Hematopoietic multipotent progenitor cell treated with erythropoietin and hydrocortisone succinate and interleukin-3 and kit ligand, for 8 days (in vitro differentiated cells): ENCODE measurements at regions not wholly inside any gene's neighbourhood (a gene's known extent, or its start where the extent isn't known, plus 50 kb on each side); places are given as distances from the start of the nearest gene placed in this dataset.
"Not testable (repeated sequence)": the region's sequence is repeated elsewhere in the genome, so short reads cannot be mapped to it uniquely, and the experiment has no call there.

Experiments
- DNase-seq: peaks from one replicate; pipeline ENCODE4 v3.0.0-alpha.2; 2015

DNA sequence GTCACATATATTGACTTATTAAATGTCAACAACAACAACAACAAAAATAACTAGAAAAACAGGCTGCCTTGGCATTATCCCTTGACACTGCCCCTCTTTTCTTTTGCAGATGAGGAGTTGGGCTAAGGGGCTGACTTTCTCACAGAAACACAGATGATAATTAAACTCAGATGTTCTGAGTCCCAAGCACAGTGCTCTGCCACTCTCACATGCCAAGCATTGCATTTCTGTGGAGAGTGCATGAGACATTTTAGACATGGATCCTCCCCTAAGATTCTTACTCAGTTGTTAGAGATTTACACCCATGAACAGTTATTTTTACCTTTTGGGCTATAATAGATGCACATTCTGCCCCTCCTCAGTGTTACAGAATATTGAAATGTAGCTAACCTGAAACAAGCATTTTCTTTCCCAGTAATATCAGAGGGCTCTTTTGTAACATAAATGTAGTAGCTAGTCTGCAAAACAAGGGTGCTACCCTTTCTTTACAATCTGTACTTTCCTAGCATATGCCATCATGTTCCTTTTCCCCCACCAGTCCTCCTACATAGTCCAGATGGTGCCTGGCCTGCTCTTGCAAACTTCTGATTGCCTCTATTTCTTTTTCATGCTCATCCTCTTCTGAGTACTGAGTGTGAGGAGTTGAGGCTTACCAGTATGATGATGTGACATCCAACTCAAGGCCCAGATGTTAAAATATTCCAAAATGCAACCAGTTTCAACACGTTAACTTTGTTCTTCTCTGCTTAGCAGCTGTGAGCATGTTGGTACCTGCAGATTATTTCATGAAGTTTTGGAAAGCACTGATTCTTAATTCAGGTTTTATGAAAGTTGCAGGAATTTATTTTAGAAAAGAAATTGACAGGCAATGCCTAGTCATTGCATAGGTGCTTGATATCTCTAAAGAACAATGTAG is 125.0 kb upstream of the ATP2B1 start:
- DNase-seq = no peak

DNA sequence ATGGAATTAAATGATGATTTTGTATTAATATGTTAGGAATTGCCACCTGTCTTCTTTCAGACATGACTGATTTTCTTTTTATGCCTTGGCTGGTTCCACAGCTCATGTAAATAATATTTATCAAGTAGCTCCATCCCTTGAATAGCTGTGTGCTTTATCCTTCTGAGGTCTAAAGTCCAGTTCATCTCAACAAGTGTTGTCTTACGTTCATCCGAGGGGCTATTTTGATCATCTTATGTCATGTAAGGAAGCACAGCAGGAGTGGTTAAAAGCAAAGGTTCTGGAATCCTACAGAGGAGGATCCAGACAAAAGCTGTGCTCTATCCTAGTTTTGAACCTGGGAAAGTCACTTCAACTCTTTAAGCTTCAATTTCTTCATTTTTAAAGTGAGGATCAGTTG is 123.7 kb upstream of the ATP2B1 start:
- DNase-seq = no peak

DNA sequence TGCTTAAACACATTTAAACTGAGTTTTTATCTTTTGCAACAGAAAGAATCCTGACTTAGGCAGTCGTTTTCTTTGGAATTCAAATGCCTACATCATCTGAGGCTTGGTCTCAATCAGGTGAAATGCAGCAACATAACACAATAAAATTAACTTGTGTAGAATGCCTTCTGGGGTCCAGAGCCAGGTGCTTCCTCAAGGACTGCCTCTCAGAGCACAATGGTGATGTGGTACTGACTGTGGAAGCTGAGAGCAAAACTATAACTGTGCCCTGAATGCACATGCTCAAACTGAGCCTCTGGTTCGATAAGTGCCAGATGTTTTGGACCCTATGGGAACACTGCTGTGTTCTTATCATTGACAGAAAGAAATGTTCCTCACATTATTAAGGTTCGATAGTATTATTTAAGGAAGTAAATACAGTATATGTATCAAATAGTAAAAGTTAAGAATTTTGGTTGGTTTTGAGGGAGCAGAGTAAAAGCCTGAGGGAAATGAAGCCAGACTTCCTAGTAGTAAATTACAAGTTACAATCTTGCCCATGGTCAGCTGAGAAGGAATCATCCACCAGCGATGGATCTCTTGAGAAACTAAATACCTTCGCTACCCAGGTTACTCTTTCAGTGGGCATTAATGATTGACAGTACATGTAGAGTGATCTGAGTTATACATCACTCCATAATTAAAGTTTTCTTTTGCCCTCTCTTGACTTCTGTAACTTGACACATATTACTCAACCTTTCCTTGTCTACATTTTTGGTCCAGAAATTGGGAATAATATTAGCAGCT is 122.9 kb upstream of the ATP2B1 start:
- DNase-seq = no peak

DNA sequence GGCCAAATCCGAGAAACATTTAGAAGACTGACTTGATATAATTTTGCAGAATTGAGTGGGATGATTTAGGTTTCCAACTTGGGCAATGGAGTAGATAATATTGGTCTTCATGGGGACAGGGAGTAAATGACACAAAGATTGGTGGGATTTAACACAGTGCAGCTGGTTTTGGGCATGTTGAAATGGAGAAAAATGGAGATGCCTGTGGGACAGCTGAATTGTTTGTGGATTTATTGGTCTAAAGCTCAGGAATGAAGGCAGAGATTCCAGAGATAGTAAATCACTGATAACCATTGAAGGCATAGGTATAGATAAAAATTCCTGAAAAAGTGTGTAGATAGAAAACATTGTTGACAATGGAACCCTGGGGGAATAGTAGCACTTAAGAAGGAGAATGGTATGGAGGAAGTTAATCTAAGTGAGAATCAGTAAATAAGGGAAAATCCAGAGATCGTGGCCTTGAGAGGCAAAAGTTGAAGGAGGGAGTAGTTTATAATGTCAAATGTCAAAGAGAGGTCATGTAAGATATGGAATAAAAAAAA is 120.9 kb upstream of the ATP2B1 start:
- no peak for DNase-seq

DNA sequence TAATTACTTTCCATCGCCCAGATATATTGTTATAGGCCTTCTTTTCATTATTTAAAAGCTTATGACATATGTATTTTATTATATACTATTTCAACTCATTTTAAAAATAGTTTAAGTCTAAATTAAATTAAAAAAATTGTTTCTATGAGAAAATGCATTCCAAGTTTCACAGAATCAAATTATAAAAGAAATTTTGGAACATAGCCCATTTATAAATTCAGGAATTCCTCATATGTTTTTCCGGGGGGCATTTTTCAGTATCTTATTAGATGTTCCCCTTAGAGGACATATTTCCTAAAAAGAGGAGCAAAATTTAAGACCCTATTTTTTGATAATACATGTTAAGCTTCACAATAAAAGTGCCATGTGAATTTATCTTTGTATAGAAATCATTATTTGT is 119.9 kb upstream of the ATP2B1 start:
- no peak for DNase-seq

DNA sequence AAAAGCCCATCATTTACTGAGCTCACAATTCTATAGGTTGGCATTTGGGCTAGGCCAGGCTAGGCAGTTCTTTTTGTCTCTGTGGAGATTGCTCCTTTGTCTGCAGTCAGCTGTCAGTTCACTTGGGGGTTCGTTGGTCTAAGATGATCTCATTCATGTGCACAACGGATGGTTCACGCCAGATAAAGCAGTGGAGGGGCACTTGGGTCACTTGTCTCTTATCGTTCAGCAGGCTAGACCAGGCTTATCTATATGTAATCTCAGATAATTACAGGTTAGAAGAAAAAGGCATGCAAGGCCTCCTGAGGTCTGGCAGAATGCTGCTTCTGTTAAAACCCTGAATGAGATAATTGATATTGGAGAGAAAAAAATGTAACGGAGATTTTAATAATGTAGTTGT is 119.0 kb upstream of the ATP2B1 start:
- peak; percentile 72 for DNase-seq

DNA sequence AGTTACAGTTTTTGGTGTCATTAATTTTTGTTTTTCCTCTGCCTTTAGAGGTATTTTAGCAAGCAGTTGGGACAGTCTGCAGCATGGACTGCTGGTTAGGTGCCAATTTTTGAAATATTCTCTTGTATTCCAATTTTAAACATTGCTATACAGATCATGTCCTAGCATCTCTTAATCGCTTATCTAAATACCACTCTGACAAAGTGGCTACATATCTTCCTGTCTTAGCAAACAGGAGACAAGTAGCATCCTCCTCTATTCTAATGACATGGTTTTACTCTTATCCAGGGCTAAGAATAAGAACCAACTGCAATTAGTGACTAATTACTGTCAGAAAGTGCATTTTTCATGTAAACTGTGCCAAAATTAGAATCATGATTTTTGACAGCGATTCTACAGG is 117.8 kb upstream of the ATP2B1 start:
- no peak for DNase-seq

DNA sequence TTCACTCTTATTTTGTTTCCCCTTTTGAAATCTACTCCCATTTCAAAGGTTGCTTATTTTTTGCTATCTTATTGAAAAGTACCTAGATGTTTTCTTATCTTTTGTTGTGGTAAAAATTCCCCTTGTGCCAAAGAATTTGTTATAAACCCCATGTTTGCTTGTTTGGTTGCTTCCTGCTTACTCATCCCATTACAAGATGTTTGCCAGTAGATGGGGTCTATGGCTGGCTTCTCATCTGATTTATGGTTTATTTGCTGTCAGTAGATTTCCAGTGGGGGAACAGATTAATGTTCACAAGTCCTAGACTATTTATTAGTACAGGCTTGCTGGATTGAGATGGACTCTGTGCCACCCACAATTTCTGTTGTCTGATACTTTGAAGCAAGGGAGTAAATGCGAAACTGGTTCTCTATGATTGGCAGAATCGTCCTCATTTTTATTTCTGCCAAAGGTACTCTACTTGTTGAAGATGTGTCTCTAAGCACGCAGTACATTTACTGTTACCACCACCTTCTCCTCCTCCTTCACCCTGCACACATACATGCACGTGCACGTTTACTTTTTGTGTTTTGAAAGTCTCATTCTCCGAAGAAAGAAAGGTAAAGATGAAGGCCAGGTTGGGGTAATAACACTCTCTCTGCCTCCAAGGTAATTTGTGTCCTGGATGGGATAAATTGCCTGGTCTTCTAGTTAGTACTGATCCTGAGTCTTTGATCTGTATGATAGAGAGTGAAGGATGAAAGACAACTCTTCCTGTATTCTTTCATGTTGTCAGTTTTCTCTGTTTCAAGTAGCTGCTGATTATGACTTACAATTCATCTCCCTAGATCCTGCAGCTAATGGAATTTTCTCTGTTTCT is 117.2 kb upstream of the ATP2B1 start:
- DNase-seq = peak; percentile 36

DNA sequence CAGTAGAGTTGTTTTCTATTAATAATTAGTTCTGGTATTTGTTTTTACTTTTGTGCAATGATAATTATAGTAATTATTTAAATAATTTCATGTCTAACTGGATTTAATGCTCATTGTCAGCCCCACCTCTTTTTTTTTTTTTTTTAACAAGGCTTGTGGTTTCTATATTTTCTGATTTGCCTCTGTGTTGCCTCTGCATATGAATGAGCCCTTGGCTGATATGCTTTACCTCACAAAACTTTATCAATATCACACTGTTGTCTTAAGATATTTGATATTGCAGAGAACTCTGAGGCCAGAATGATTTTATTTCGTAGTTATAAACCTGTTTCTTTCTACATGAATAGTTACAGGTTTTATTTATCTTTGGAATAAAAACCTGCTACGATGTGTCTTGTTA is 116.2 kb upstream of the ATP2B1 start:
- DNase-seq = peak; percentile 19

DNA sequence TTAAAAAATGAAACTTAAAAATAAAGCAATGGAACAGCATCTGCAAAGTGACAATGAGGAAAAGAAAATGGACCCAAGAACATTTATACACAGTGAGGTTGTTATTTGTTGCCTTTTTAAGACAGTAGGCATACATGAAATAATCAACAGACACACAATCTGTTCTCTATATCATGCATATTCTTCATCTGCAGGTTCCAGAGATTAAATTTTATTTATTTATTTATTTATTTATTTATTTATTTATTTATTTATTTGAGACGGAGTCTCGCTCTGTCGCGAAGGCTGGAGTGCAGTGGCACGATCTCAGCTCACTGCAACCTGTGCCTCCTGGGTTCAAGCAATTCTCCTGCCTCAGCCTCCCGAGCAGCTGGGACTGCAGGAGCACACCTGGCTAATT is 114.4 kb upstream of the ATP2B1 start:
- DNase-seq = not testable (repeated sequence)

DNA sequence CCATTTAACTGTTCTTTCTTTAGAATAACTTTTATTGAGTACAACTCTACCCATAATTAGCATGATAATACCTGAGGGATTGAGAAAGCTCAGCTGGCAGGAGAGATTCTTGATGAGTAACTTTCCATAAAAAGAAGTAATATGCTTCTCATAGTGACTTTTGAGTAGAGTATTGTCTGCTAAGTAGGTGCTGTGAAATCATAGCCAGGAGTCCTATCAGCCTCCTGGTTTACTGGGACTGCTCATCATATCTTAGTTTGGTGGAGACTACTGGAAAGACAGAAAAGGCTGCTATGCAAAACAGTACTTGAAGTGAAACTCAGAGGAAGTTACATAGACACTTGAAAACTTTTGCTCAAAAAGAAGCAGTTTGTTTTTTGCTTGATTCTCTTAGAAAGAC is 113.3 kb upstream of the ATP2B1 start:
- DNase-seq = no peak

DNA sequence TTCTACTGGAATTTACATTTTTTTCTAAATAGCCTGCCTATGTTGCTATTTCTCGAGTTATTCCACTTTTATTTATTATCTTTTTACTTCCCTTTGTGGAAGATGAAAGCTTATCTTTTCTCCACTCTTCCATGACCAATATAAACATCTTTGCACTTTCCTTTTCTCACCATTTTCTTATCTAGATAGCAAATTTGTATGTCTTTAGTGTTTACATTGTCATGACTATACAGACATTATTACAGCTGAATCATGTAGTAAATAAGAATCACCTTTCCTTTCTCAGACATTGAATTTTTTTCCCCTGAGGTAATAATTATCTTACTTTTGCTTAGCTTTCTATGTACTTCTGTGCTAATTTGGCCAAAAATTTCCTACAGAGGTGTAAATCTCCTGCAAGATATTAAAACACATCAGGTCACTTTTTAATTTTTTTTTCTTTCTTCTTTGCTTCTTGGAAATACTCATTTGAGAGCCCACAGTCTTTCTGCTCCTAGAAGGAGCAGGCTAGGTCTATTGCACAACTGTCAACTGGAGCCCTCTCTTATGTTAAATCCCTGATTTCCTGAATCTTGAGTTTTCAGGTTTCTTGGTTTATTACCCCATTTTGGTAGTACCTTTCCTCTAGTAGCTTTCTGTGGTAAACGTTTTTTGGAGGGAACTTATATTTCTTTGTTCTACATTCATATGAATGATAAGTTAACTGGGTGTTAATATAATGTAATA is 109.0 kb upstream of the ATP2B1 start:
- no peak for DNase-seq

DNA sequence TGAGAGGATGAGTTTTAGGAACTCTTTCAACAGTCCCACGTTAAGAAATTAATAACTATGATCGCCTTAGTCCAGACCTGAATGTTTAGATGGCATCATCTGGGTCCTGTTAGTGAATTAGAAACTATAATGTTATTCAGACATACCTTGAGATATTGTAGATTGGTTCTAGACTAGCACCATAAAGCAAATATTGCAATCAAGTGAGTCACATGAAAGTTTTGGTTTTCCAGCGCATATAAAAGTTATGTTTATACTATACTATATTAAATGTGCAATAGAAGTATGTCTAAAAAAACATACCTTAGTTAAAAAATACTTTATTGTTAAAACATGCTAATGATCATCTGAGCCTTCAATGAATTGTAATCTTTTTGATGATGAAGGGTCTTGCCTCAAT is 106.6 kb upstream of the ATP2B1 start:
- DNase-seq = no peak

DNA sequence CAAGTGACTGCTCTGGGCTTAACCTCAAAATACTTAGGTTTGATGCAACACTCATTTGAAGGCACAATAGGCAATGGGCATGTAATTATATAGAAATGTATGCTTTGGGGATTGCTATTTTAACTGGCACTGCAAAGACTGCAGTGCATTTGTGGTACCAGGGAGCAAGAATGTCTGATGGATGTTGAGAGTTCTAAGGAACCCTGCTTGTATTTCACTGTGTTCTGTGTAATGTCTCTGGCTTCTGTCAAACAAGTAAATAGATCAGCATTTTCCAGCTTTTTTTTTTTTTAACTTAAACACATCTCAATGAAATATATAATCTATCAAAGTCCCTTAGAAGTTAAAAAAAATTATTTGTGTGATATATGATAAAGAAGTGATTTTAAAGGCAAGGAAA is 94.8 kb upstream of the ATP2B1 start:
- DNase-seq = no peak

DNA sequence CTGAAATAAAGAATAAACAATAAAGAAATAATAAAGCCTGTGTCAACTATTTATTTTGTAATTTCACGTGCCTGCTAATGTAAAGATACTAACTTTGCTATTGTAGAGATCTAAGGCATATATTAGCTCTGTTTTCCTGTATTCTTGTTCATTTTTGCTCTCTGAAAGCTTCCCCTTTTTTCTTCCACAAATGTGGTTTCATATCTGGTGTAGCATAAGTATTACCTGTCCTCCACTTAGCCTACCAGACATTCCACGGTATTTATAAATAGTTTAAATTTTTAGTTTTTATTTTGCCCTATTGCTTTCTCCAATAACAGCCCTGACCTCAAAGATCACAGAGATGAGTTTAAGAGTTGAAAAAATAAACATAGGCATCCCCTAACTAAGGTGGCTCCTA is 92.6 kb upstream of the ATP2B1 start:
- DNase-seq = no peak

DNA sequence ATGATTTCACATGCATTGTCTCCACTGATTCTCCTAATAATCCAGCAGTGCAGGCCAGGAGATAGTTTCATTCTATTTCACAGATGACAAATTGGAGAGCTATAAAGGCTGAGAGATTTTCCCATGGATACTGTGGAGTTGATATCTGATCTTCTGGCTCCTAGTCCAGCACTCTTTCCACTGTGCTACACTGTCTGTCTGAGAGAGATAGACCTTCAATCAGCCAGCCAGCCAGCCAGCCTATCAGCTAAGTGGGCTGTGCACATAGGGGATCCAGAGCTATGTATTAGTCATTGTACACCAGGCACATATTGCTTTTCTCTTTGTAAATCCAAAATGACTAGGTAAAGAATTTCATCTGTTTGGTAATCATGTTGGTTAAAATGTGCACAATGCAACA is 91.8 kb upstream of the ATP2B1 start:
- peak; percentile 90 for DNase-seq

DNA sequence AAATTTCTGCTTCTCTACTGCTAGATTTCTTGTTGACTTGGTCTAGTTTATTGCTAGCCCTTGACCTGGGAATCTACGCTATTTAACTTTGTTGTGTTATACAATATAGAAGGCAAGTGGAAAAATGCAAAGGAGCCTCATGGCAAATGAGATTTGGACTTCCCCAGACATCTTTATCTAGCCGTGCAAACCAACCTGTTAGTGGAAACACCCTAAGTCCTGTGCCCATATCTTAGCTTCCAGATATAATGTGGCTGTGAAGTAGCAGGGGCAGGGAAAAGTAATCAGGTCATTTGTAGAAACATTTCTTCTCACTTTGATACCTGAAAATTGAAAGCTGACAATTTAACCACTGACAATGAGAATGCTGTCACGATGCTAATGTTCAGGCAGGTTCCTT is 90.7 kb upstream of the ATP2B1 start:
- peak; percentile 91 for DNase-seq

DNA sequence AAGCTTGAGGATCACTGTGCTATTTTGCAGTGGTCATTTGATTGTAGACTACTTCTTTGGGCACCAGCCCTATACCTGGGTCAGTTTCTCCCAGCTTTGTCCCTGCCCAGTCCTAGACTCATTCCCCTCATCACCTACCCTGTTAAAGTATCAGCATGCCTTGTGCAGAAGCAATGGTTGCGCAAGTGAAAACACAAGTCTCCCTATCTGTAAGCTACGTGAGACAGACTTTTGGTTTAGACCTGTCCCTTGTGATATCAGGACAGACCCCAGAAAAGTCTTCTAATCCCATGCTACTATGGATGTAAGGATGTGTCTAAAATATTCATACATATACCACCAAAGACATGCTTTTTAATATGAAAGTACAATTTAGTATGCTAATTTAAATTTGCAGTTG is 88.8 kb upstream of the ATP2B1 start:
- DNase-seq = peak; percentile 43

DNA sequence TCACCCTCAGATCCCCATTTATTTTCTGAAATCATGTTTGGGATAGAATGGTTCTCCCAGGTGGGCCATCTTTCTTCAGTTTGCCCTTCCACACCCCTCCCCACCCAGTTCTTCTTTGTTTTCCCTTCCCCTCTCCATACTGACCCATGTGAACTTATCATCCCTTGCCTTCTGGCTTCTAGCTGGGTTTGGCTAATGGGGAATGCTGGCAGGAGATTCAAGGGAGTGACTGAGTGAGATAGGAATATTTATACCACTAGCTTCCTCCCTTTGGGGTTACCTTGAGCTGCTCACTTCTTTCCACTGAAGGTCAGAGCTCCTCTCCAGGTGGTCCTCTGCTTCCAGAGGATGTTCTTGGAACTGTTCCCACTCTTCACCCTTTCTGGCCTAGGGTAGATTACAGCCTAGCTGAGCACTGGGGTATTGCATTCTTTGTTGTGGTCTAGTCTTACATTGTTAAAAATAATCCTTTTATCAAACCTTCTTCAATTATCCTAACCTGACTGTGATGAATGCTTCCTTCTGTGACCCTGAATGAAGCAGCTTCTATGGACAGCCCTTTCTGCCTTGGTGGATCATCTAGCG is 88.3 kb upstream of the ATP2B1 start:
- DNase-seq = peak; percentile 29

DNA sequence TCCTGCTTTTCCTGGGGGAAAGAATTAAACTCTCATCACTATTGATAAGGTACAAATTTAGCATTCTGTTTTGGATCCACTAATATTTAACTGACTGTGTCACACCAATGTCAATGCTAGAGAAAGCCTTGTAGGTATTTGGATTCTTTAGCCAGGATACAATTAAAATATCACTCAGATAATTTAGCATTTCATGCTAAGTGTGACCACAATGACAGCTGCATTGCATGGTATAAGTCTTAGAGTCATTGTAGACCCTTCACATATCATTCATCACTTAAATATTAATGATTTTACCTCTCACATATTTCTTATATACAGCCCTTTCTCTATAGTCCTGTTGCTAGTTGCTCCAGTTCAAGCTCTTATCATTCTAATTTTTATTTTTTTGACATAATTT is 85.3 kb upstream of the ATP2B1 start:
- no peak for DNase-seq

DNA sequence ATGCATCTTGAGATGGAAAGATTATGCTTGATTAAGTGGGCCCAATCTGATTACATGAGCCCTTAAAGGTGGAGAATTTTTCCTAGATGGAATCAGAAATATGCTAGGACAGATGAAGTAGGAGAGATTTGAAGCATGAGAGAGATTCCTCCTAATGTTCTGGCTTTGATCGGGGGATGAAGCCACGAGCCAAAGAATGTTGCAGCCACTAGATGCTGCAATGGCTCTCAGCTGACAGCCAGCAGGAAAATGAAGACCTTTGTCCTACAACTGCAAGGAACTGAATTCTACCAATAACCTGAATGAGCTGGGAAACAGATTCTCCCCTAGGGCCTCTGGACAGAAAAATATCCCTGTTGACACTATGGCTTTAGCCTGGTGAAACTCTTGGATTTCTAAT is 82.6 kb upstream of the ATP2B1 start:
- no peak for DNase-seq

DNA sequence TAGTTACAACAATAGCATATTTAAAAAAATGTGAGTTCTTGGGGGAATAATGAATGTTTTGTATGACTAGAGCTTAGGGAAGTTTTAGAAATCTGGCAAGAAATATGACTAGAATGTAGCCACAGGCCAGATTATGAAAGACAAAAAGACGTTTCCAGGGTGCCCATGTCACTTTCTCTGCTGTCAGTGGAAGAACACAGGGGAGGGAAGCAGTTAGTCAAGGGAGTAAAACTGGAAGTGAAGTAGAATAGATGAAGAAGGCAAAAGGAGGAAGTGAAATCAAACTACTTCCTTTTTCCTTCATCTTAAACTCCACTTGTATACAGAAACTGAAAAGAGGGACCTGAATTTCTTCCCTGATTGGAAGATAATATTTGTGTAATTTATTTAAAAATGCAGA is 81.2 kb upstream of the ATP2B1 start:
- DNase-seq = no peak
